WTC11 (cell line): ENCODE measurements at regions not wholly inside any gene's neighbourhood (a gene's known extent, or its start where the extent isn't known, plus 50 kb on each side); places are given as distances from the start of the nearest gene placed in this dataset.

Experiments used
- CTCF ChIP-seq: fragments of 200-600 bp; IDR thresholded peaks from 2 replicates; pipeline ENCODE4 v1.8.0; 2022; ENCODE audit warnings: antibody characterized with exemption
- IRF1 ChIP-seq: sonication (generic); formaldehyde crosslinking; IDR thresholded peaks from 2 replicates; pipeline ENCODE4 v1.8.0; 2023; ENCODE audit warnings: missing genetic modification reagents
- NFATC4 ChIP-seq: fragments of 250-450 bp; sonication (Bioruptor Pico); IDR thresholded peaks from 2 replicates; pipeline ENCODE4 v1.9.0; 2021; ENCODE audit warnings: mild to moderate bottlenecking
- NFYB ChIP-seq: sonication (generic); formaldehyde crosslinking; conservative IDR thresholded peaks from 2 replicates; pipeline ENCODE4 v1.8.0; 2022; ENCODE audit warnings: low read depth, missing genetic modification reagents
- NR1H2 ChIP-seq: sonication (generic); formaldehyde crosslinking; IDR thresholded peaks from 2 replicates; pipeline ENCODE4 v1.9.0; 2021; ENCODE audit warnings: mild to moderate bottlenecking, moderate library complexity, missing genetic modification reagents
- ZMAT4 ChIP-seq: fragments of 250-450 bp; sonication (Bioruptor Pico); IDR thresholded peaks from 2 replicates; pipeline ENCODE4 v1.9.0; 2021; ENCODE audit warnings: mild to moderate bottlenecking
- ZNF121 ChIP-seq: sonication (generic); formaldehyde crosslinking; IDR thresholded peaks from 2 replicates; pipeline ENCODE4 v1.8.0; 2023; ENCODE audit warnings: missing genetic modification reagents
- ZNF232 ChIP-seq: sonication (generic); formaldehyde crosslinking; IDR thresholded peaks from 2 replicates; pipeline ENCODE4 v1.8.0; 2022; ENCODE audit warnings: mild to moderate bottlenecking, missing genetic modification reagents
- ZNF416 ChIP-seq: fragments of 250-450 bp; sonication (Bioruptor Pico); IDR thresholded peaks from 2 replicates; pipeline ENCODE4 v1.9.0; 2021; ENCODE audit warnings: mild to moderate bottlenecking, inconsistent platforms

GRCh38 chr7:119010635-119011034 is 786.1 kb downstream of the ANKRD7 start:
- TF ChIP-seq CTCF (no peak), NFYB (CRISPR knock-in tag) (no peak), ZMAT4 (CRISPR knock-in tag) (no peak), ZNF416 (no peak), ZNF121 (CRISPR knock-in tag) (no peak), NFATC4 (CRISPR knock-in tag) (no peak), ZNF232 (CRISPR knock-in tag) (no peak), IRF1 (CRISPR knock-in tag) (no peak), NR1H2 (no peak)
